ENCODE measurements at regions not wholly inside any gene's neighbourhood (a gene's known extent, or its start where the extent isn't known, plus 50 kb on each side); places are given as distances from the start of the nearest gene placed in this dataset.

GRCh38 chr1:95180371-95180770, 53.6 kb upstream of the RWDD3 start:
- DNase-seq (ENCODE audit: low read depth, low spot score) (no peak), FAIRE-seq (no peak)
- Histone ChIP-seq H3K9me1 (replicated peaks; ENCODE audit: control insufficient read depth, extremely low read depth, insufficient read depth, low read length) (no peaks in the 10 kb centered on the region), H3K9me3 (replicated peaks; ENCODE audit: control insufficient read depth, insufficient read depth, low read length) (no peaks in the 10 kb centered on the region), H3K4me1 (ENCODE audit: control insufficient read depth, extremely low read depth, insufficient read depth, low read length) (no peaks in the 10 kb centered on the region), H3K9ac (replicated peaks; ENCODE audit: extremely low read depth, insufficient read depth, low read length) (no peak overlapping the region), H3K27me3 (ENCODE audit: control insufficient read depth in 2 of 2, insufficient read depth in 2 of 2, low read length in 2 of 2) (peaks cover 0 to 3% of the 10 kb centered on the region in 2 experiments), H3K36me3 (ENCODE audit: control insufficient read depth in 2 of 2, extremely low read depth in 1 of 2, insufficient read depth in 2 of 2, low read length in 2 of 2) (no peaks in the 10 kb centered on the region), H2AFZ (ENCODE audit: low read depth, low read length) (no peak overlapping the region), H3K27ac (ENCODE audit: insufficient read depth, low read depth, low read length) (no peak overlapping the region), H4K20me1 (replicated peaks; ENCODE audit: control insufficient read depth, extremely low read depth, insufficient read depth, low read length) (no peaks in the 10 kb centered on the region), H3K4me3 (replicated peaks in 1 of 3; ENCODE audit: insufficient read depth in 1 of 3, low read depth in 1 of 3, low read length in 3 of 3) (no peak overlapping the region), H3K4me2 (ENCODE audit: insufficient read depth, low read length) (no peak overlapping the region), H3K79me2 (ENCODE audit: control insufficient read depth, insufficient read depth, low read length) (no peaks in the 10 kb centered on the region)
- TF ChIP-seq EZH2 (IDR thresholded peaks at IDR 0.05; ENCODE audit: borderline replicate concordance, low read depth, low read length, severe bottlenecking) (no peak), JUN (IDR thresholded peaks at IDR 0.05; ENCODE audit: borderline replicate concordance, insufficient read depth, insufficient read length, low read depth) (no peak), CTCF (IDR thresholded peaks at IDR 0.05; ENCODE audit: extremely low read depth in 1 of 2, insufficient read depth in 1 of 2, low read depth in 1 of 2, low read length in 2 of 2) (no peak), POLR2AphosphoS5 (IDR thresholded peaks at IDR 0.05; ENCODE audit: insufficient read depth, low read depth, low read length) (no peak), POLR2A (IDR thresholded peaks at IDR 0.05; ENCODE audit: low read depth, low read length) (no peak), MYC (IDR thresholded peaks at IDR 0.05; ENCODE audit: low read depth, low read length) (no peak), MAX (IDR thresholded peaks at IDR 0.05; ENCODE audit: insufficient read depth, insufficient read length) (no peak), GATA2 (IDR thresholded peaks at IDR 0.05; ENCODE audit: insufficient read depth, insufficient read length, low read depth, low read length) (no peak), FOS (IDR thresholded peaks at IDR 0.05; ENCODE audit: borderline replicate concordance, insufficient read depth, low read length) (no peak)
- dilution Hi-C loops (cut with MboI; ENCODE audit: extremely low pct_ligation_motif_present, low sequenced_read_pairs): no loop called here
- POLR2A ChIA-PET: no interaction called here
- intact Hi-C loops (cut with micrococcal nuclease): no loop called here
- CTCF ChIA-PET: interaction anchor here (0.7 to 1.7 kb wide), 4 partner anchors 15 to 54 kb away, joined by 3 to 5 read pairs (median 3); partner anchors contain the start of gene RWDD3
- BruUV-seq (replicated peaks): no TSS peak
